MCF 10A (cell line): ENCODE measurements at regions not wholly inside any gene's neighbourhood (a gene's known extent, or its start where the extent isn't known, plus 50 kb on each side); places are given as distances from the start of the nearest gene placed in this dataset.

Source experiments
- BruUV-seq: library from RNA; stranded (reverse); fragments of 400-500 nt; replicated peaks from 2 replicates; lab custom pipeline; 2021; lab: Mats Ljungman, UMichigan
- CTCF ChIA-PET: fragments of 300-600 bp; sonication (Branson Sonifier 250); formaldehyde crosslinking; extraction: SDS; loops from one replicate; lab custom pipeline; 2021; ENCODE audit warnings: antibody characterized with exemption, inconsistent platforms; lab: Yijun Ruan, JAX
- POLR2A ChIA-PET: fragments of 300-600, 350-650 bp; sonication (Branson Sonifier 250); formaldehyde crosslinking; extraction: SDS; loops from one replicate; lab custom pipeline; 2020; ENCODE audit warnings: antibody characterized with exemption, inconsistent platforms; lab: Yijun Ruan, JAX
- DNase-seq: peaks from one replicate; pipeline ENCODE4 v3.0.0-alpha.2; 2018; ENCODE audit not compliant: unreplicated experiment
- H3K27ac Mint-ChIP-seq: one replicate; pipeline ENCODE4 v1.8.0; 2022; ENCODE audit warnings: mild to moderate bottlenecking, low read depth, mixed read lengths; ENCODE audit not compliant: unreplicated experiment
- H3K27me3 Mint-ChIP-seq: one replicate; pipeline ENCODE4 v1.8.0; 2022; ENCODE audit warnings: mixed read lengths; ENCODE audit not compliant: insufficient read depth, unreplicated experiment
- H3K36me3 Mint-ChIP-seq: one replicate; pipeline ENCODE4 v1.8.0; 2022; ENCODE audit warnings: mild to moderate bottlenecking, moderate library complexity, mixed read lengths; ENCODE audit not compliant: insufficient read depth, unreplicated experiment
- H3K4me1 Mint-ChIP-seq: one replicate; pipeline ENCODE4 v1.8.0; 2022; ENCODE audit warnings: mixed read lengths; ENCODE audit not compliant: insufficient read depth, unreplicated experiment
- H3K4me3 Mint-ChIP-seq: one replicate; pipeline ENCODE4 v1.8.0; 2022; ENCODE audit warnings: mild to moderate bottlenecking, moderate library complexity, mixed read lengths; ENCODE audit not compliant: unreplicated experiment
- H3K9me3 Mint-ChIP-seq: one replicate; pipeline ENCODE4 v1.8.0; 2022; ENCODE audit warnings: mixed read lengths; ENCODE audit not compliant: unreplicated experiment
- intact Hi-C: fragments of 100-400 bp; cut with micrococcal nuclease; formaldehyde crosslinking; loops from 2 replicates; pipeline ENCODE4 v1.14.1; 2022
- TF ChIP-seq, protein P1 (sequence below): fragments of 200-600 bp; IDR thresholded peaks from one replicate; pipeline ENCODE4 v1.8.0; 2022; ENCODE audit warnings: antibody characterized with exemption, mild to moderate bottlenecking; ENCODE audit not compliant: unreplicated experiment

DNA sequence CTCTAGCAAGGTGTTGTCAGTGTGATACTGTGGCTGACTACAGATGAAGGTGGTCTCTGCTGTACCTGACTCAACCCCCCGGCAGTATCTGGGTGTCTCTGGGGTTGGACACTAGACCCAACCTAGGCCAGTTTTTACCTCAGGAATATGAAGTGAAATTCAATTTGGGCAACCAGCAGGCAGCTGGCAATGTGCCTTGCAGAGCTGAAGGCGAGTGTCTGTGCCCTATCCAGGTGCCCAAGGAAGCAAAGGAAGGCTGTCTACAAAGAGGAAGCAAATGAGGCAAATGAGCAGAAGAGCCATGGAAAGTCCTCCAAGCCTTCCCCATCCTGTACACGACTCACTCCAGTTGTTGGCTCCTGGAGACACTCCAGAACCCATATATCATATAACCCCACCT lies 264.6 kb upstream of the AGAP1 start:
- H3K27ac Mint-ChIP-seq, result no peak overlapping the region
- POLR2A ChIA-PET, result no interaction called here
- TF ChIP-seq, protein P1, sequence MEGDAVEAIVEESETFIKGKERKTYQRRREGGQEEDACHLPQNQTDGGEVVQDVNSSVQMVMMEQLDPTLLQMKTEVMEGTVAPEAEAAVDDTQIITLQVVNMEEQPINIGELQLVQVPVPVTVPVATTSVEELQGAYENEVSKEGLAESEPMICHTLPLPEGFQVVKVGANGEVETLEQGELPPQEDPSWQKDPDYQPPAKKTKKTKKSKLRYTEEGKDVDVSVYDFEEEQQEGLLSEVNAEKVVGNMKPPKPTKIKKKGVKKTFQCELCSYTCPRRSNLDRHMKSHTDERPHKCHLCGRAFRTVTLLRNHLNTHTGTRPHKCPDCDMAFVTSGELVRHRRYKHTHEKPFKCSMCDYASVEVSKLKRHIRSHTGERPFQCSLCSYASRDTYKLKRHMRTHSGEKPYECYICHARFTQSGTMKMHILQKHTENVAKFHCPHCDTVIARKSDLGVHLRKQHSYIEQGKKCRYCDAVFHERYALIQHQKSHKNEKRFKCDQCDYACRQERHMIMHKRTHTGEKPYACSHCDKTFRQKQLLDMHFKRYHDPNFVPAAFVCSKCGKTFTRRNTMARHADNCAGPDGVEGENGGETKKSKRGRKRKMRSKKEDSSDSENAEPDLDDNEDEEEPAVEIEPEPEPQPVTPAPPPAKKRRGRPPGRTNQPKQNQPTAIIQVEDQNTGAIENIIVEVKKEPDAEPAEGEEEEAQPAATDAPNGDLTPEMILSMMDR, result no peak
- no peaks in the 10 kb centered on the region for H3K4me1 Mint-ChIP-seq
- BruUV-seq, result no TSS peak
- H3K27me3 Mint-ChIP-seq, result peaks cover 99% of the 10 kb centered on the region
- CTCF ChIA-PET, result no interaction called here
- no peaks in the 10 kb centered on the region for H3K36me3 Mint-ChIP-seq
- intact Hi-C loops, result no loop called here
- DNase-seq, result no peak
- no peak overlapping the region for H3K4me3 Mint-ChIP-seq
- H3K9me3 Mint-ChIP-seq, result no peaks in the 10 kb centered on the region

DNA sequence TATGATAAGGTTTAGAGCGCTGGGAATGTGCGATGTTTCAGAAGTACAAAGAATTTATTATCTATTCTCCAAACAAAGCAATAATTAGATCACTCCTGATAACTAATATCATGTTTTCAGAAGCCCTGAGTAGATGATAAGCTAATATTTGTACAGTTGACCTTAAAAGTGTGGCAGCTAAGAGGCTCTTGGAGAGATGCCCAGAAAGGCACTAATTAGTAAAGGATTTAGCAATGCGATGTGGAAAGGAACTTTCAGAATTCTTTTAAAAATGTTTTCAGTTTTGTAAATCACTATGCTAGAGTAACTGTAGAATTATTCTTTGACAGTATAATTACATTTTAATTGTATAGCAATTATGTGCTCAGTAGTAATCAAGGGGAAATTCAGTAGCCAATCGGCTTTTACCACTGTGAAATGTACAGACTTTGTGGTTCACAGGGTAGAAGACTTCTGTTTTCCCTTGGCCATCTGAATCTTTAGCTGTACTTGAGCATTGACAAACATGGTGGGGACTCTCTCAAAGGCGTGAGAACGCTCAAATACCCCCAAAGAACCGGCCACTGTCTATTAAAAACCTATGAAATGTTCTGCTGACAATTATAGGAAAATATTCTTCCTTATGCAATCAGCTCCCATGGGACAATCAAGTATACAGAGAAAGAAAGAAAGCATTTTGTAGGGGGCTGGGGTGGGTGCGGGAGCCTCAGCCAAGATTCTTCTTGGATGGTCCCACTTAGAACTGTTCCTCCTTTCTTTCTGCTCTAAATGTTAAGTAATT lies 262.8 kb upstream of the AGAP1 start:
- H3K4me1 Mint-ChIP-seq, result no peaks in the 10 kb centered on the region
- BruUV-seq, result no TSS peak
- TF ChIP-seq, protein P1, result no peak
- CTCF ChIA-PET, result interaction anchor here (0.6 to 0.9 kb wide), 2 partner anchors 129 to 1119 kb away, joined by 3 to 4 read pairs; no protein-coding TSS in a partner anchor
- H3K36me3 Mint-ChIP-seq, result no peaks in the 10 kb centered on the region
- no peak overlapping the region for H3K27ac Mint-ChIP-seq
- H3K9me3 Mint-ChIP-seq, result no peaks in the 10 kb centered on the region
- peak; percentile 42 for DNase-seq
- POLR2A ChIA-PET, result interaction anchor here (0.6 to 0.9 kb wide), 4 partner anchors 9 to 249 kb away, joined by 3 to 5 read pairs (median 4); no protein-coding TSS in a partner anchor
- H3K4me3 Mint-ChIP-seq, result no peak overlapping the region
- peaks cover 88% of the 10 kb centered on the region for H3K27me3 Mint-ChIP-seq
- intact Hi-C loops, result no loop called here

DNA sequence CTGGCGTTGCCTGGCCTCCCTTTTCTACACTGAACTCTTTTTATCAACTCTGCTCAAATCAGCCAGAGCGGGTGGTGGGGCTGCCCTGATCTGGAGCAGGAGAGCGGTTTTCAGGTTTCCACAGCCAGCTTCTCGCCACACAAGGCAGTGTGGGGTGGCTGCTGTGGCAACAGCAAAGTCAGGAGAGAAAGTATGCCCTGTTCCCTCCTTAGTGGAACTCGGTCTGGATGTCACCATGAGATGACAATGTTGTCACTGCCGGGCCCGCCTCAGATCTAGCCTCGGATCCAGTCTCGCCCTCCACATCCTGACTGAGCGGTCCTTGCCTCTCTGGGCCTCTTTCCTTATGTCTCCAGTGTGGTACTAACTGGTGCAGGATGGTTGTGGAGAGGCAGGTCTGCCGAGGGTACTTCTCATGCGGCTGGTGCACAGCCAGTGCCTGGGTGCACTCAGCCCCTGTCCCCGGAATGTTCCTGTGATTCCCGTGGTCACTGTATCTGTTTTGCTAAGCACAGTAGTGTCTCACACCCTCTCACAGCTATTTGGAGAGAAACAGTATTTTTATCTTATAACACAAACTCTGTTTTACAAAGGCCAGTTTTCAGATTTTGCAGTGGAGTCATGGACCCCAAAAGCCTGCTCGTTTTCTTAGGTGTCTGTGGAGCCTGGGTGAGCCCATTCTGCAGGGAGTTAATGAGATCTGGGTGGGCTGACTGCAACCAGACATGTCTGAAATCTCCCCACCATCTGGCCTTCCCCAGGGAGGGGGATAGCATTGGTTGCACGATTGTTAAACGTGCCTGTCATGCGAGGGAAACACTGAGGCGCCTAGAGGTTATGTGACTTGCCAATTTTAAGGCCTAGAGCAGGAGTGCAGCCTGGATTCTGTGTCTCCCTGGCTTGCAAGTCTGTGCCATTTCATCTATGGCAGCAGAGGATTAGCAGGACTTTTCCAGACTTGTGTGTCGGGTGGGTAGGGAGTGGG lies 261.1 kb upstream of the AGAP1 start:
- Mint-ChIP-seq H3K4me1 (no peaks in the 10 kb centered on the region), H3K9me3 (no peaks in the 10 kb centered on the region), H3K27ac (no peak overlapping the region), H3K4me3 (no peak overlapping the region), H3K36me3 (no peaks in the 10 kb centered on the region), H3K27me3 (peaks cover 70% of the 10 kb centered on the region)
- intact Hi-C loops, result no loop called here
- DNase-seq, result no peak
- BruUV-seq, result no TSS peak
- ChIA-PET POLR2A (no interaction called here), CTCF (no interaction called here)
- TF ChIP-seq, protein P1, result no peak

- no peak overlapping the region for H3K4me3 Mint-ChIP-seq
- no peak for DNase-seq
- peaks cover 58% of the 10 kb centered on the region for H3K27me3 Mint-ChIP-seq
- H3K9me3 Mint-ChIP-seq, result no peaks in the 10 kb centered on the region
- intact Hi-C loops, result loop anchor here (5.0 kb wide), 1 partner anchor 1172 kb away; no protein-coding TSS in a partner anchor
- H3K4me1 Mint-ChIP-seq, result no peaks in the 10 kb centered on the region
- BruUV-seq, result no TSS peak
- POLR2A ChIA-PET, result no interaction called here
- TF ChIP-seq, protein P1, result no peak
- no peak overlapping the region for H3K27ac Mint-ChIP-seq
- CTCF ChIA-PET, result no interaction called here
- no peaks in the 10 kb centered on the region for H3K36me3 Mint-ChIP-seq
Measured at GRCh38 chr2:235234736-235235135, 259.1 kb upstream of the AGAP1 start.
